Karpas-422 (cell line): ENCODE measurements at regions not wholly inside any gene's neighbourhood (a gene's known extent, or its start where the extent isn't known, plus 50 kb on each side); places are given as distances from the start of the nearest gene placed in this dataset.

Experiments used
- DNase-seq: peaks from one replicate; pipeline ENCODE4 v3.0.0-alpha.2; 2015
- H2AFZ ChIP-seq: fragments of 200-600 bp; sonication (generic); 2 replicates; pipeline ENCODE4 v1.6.1; 2014; ENCODE audit warnings: antibody characterized with exemption, low read length, mixed read lengths
- H3K27ac ChIP-seq: fragments of 200-600 bp; sonication (generic); 2 replicates; pipeline ENCODE4 v1.5.1; 2014; ENCODE audit warnings: mild to moderate bottlenecking, low read length, moderate library complexity
- H3K27me3 ChIP-seq: fragments of 200-600 bp; sonication (generic); 2 replicates; pipeline ENCODE4 v1.6.1; 2014; ENCODE audit warnings: low read length, mixed read lengths
- H3K36me3 ChIP-seq: fragments of 200-600 bp; sonication (generic); 2 replicates; pipeline ENCODE4 v1.6.1; 2014; ENCODE audit warnings: low read length, mixed read lengths; ENCODE audit not compliant: insufficient read depth
- H3K4me1 ChIP-seq: fragments of 200-600 bp; sonication (generic); 2 replicates; pipeline ENCODE4 v1.6.1; 2014; ENCODE audit warnings: mild to moderate bottlenecking, low read length, mixed read lengths
- H3K4me2 ChIP-seq: fragments of 200-600 bp; sonication (generic); 2 replicates; pipeline ENCODE4 v1.6.1; 2014; ENCODE audit warnings: low read length, low read depth, mild to moderate bottlenecking; ENCODE audit not compliant: poor library complexity, severe bottlenecking
- H3K4me3 ChIP-seq: fragments of 200-600 bp; sonication (generic); 2 replicates; pipeline ENCODE4 v1.5.1; 2014; ENCODE audit warnings: mild to moderate bottlenecking, antibody characterized with exemption, low read length, mixed read lengths
- H3K79me2 ChIP-seq: fragments of 200-600 bp; sonication (generic); 2 replicates; pipeline ENCODE4 v1.6.1; 2014; ENCODE audit warnings: mild to moderate bottlenecking, low read length, mixed read lengths
- H3K9ac ChIP-seq: fragments of 200-600 bp; sonication (generic); 2 replicates; pipeline ENCODE4 v1.6.0; 2014; ENCODE audit warnings: low read length
- H3K9me2 ChIP-seq: fragments of 200-600 bp; sonication (generic), shearing (Covaris generic); replicated peaks from 2 replicates; pipeline ENCODE4 v1.6.0; 2014; ENCODE audit warnings: mild to moderate bottlenecking, low read length, moderate library complexity; ENCODE audit not compliant: insufficient read depth
- H3K9me3 ChIP-seq: fragments of 300-700, 200-600 bp; sonication (generic); 2 replicates; pipeline ENCODE4 v1.6.1; 2014; ENCODE audit warnings: low read length, mixed read lengths
- H4K20me1 ChIP-seq: fragments of 200-600 bp; sonication (generic); 2 replicates; pipeline ENCODE4 v1.6.1; 2014; ENCODE audit warnings: mild to moderate bottlenecking, antibody characterized with exemption, low read length, low read depth; ENCODE audit not compliant: insufficient read depth

- Histone ChIP-seq H3K4me1 (no peaks in the 10 kb centered on the region), H3K9ac (no peak overlapping the region), H4K20me1 (no peaks in the 10 kb centered on the region), H3K9me3 (no peaks in the 10 kb centered on the region), H3K4me2 (no peak overlapping the region), H3K9me2 (no peaks in the 10 kb centered on the region), H3K4me3 (no peak overlapping the region), H2AFZ (no peak overlapping the region), H3K27ac (no peak overlapping the region), H3K79me2 (no peaks in the 10 kb centered on the region), H3K27me3 (no peaks in the 10 kb centered on the region), H3K36me3 (no peaks in the 10 kb centered on the region)
- DNase-seq, result no peak
Measured at GRCh38 chr6:120916844-120917243, 417.4 kb downstream of the TBC1D32 start.

GRCh38 chr6:120913486-120913885 lies 420.8 kb downstream of the TBC1D32 start:
- peaks cover 4% of the 10 kb centered on the region; the same call in 1 of the 2 replicates for H3K4me1 ChIP-seq
- no peaks in the 10 kb centered on the region for H3K27me3 ChIP-seq
- no peak overlapping the region for H3K4me3 ChIP-seq
- no peaks in the 10 kb centered on the region for H3K79me2 ChIP-seq
- H3K36me3 ChIP-seq, result no peaks in the 10 kb centered on the region
- no peak overlapping the region for H3K9ac ChIP-seq
- no peak overlapping the region for H3K4me2 ChIP-seq
- no peak for DNase-seq
- no peak overlapping the region for H2AFZ ChIP-seq
- no peaks in the 10 kb centered on the region for H4K20me1 ChIP-seq
- H3K9me3 ChIP-seq, result no peaks in the 10 kb centered on the region
- H3K27ac ChIP-seq, result no peak overlapping the region
- H3K9me2 ChIP-seq, result no peaks in the 10 kb centered on the region

- H3K79me2 ChIP-seq, result no peaks in the 10 kb centered on the region
- no peak for DNase-seq
- H3K9ac ChIP-seq, result no peak overlapping the region
- no peaks in the 10 kb centered on the region for H3K9me2 ChIP-seq
- H3K27me3 ChIP-seq, result no peaks in the 10 kb centered on the region
- no peak overlapping the region for H2AFZ ChIP-seq
- no peaks in the 10 kb centered on the region for H3K36me3 ChIP-seq
- no peak overlapping the region for H3K4me2 ChIP-seq
- H3K27ac ChIP-seq, result no peak overlapping the region
- H4K20me1 ChIP-seq, result no peaks in the 10 kb centered on the region
- H3K4me3 ChIP-seq, result no peak overlapping the region
- H3K9me3 ChIP-seq, result no peaks in the 10 kb centered on the region
- peaks cover 4% of the 10 kb centered on the region; the same call in 1 of the 2 replicates for H3K4me1 ChIP-seq
Measured at GRCh38 chr6:120908767-120909166, 425.5 kb downstream of the TBC1D32 start.

GRCh38 chr6:120903836-120904235 lies 430.4 kb downstream of the TBC1D32 start:
- no peak overlapping the region for H3K9ac ChIP-seq
- H3K9me3 ChIP-seq, result no peaks in the 10 kb centered on the region
- H3K9me2 ChIP-seq, result no peaks in the 10 kb centered on the region
- H3K27ac ChIP-seq, result no peak overlapping the region
- H4K20me1 ChIP-seq, result no peaks in the 10 kb centered on the region
- no peak for DNase-seq
- H3K79me2 ChIP-seq, result no peaks in the 10 kb centered on the region
- H2AFZ ChIP-seq, result no peak overlapping the region
- no peaks in the 10 kb centered on the region for H3K4me1 ChIP-seq
- H3K4me3 ChIP-seq, result no peak overlapping the region
- H3K27me3 ChIP-seq, result no peaks in the 10 kb centered on the region
- H3K4me2 ChIP-seq, result no peak overlapping the region
- no peaks in the 10 kb centered on the region for H3K36me3 ChIP-seq

- H3K79me2 ChIP-seq, result no peaks in the 10 kb centered on the region
- H3K27me3 ChIP-seq, result no peaks in the 10 kb centered on the region
- no peaks in the 10 kb centered on the region for H3K9me3 ChIP-seq
- H3K4me3 ChIP-seq, result no peak overlapping the region
- no peaks in the 10 kb centered on the region for H3K4me1 ChIP-seq
- H3K4me2 ChIP-seq, result no peak overlapping the region
- no peak overlapping the region for H2AFZ ChIP-seq
- H3K9me2 ChIP-seq, result no peaks in the 10 kb centered on the region
- no peaks in the 10 kb centered on the region for H4K20me1 ChIP-seq
- H3K36me3 ChIP-seq, result no peaks in the 10 kb centered on the region
- no peak for DNase-seq
- H3K9ac ChIP-seq, result no peak overlapping the region
- H3K27ac ChIP-seq, result no peak overlapping the region
Measured at GRCh38 chr6:120899932-120900331, 434.3 kb downstream of the TBC1D32 start.

GRCh38 chr6:120894077-120894476 lies 440.2 kb downstream of the TBC1D32 start:
- H3K9me2 ChIP-seq, result no peaks in the 10 kb centered on the region
- no peaks in the 10 kb centered on the region for H3K9me3 ChIP-seq
- H3K4me3 ChIP-seq, result no peak overlapping the region
- no peak overlapping the region for H2AFZ ChIP-seq
- no peak overlapping the region for H3K27ac ChIP-seq
- H3K4me1 ChIP-seq, result no peaks in the 10 kb centered on the region
- no peaks in the 10 kb centered on the region for H3K36me3 ChIP-seq
- no peaks in the 10 kb centered on the region for H4K20me1 ChIP-seq
- no peaks in the 10 kb centered on the region for H3K27me3 ChIP-seq
- no peak for DNase-seq
- H3K79me2 ChIP-seq, result no peaks in the 10 kb centered on the region
- H3K4me2 ChIP-seq, result no peak overlapping the region
- no peak overlapping the region for H3K9ac ChIP-seq

- Histone ChIP-seq H3K9me3 (no peaks in the 10 kb centered on the region), H2AFZ (no peak overlapping the region), H3K27ac (no peak overlapping the region), H3K79me2 (no peaks in the 10 kb centered on the region), H4K20me1 (no peaks in the 10 kb centered on the region), H3K4me1 (no peaks in the 10 kb centered on the region), H3K4me2 (no peak overlapping the region), H3K9me2 (no peaks in the 10 kb centered on the region), H3K36me3 (no peaks in the 10 kb centered on the region), H3K4me3 (no peak overlapping the region), H3K9ac (no peak overlapping the region), H3K27me3 (no peaks in the 10 kb centered on the region)
- DNase-seq, result no peak
Measured at GRCh38 chr6:120876931-120877330, 457.3 kb downstream of the TBC1D32 start.

- Histone ChIP-seq H3K4me1 (no peaks in the 10 kb centered on the region), H3K36me3 (no peaks in the 10 kb centered on the region), H3K9me3 (no peaks in the 10 kb centered on the region), H4K20me1 (no peaks in the 10 kb centered on the region), H3K4me2 (no peak overlapping the region), H3K79me2 (no peaks in the 10 kb centered on the region), H3K4me3 (no peak overlapping the region), H2AFZ (no peak overlapping the region), H3K9ac (no peak overlapping the region), H3K27ac (no peak overlapping the region), H3K27me3 (no peaks in the 10 kb centered on the region), H3K9me2 (no peaks in the 10 kb centered on the region)
- DNase-seq, result no peak
Measured at GRCh38 chr6:120876424-120876823, 457.9 kb downstream of the TBC1D32 start.

GRCh38 chr6:120875900-120876299 lies 458.4 kb downstream of the TBC1D32 start:
- no peaks in the 10 kb centered on the region for H3K27me3 ChIP-seq
- H3K9ac ChIP-seq, result no peak overlapping the region
- no peaks in the 10 kb centered on the region for H3K4me1 ChIP-seq
- H3K79me2 ChIP-seq, result no peaks in the 10 kb centered on the region
- H3K9me2 ChIP-seq, result no peaks in the 10 kb centered on the region
- no peak for DNase-seq
- H2AFZ ChIP-seq, result no peak overlapping the region
- H4K20me1 ChIP-seq, result no peaks in the 10 kb centered on the region
- no peak overlapping the region for H3K4me3 ChIP-seq
- H3K9me3 ChIP-seq, result no peaks in the 10 kb centered on the region
- H3K4me2 ChIP-seq, result no peak overlapping the region
- H3K36me3 ChIP-seq, result no peaks in the 10 kb centered on the region
- no peak overlapping the region for H3K27ac ChIP-seq
